ENCODE measurements at regions not wholly inside any gene's neighbourhood (a gene's known extent, or its start where the extent isn't known, plus 50 kb on each side); places are given as distances from the start of the nearest gene placed in this dataset.

DNA sequence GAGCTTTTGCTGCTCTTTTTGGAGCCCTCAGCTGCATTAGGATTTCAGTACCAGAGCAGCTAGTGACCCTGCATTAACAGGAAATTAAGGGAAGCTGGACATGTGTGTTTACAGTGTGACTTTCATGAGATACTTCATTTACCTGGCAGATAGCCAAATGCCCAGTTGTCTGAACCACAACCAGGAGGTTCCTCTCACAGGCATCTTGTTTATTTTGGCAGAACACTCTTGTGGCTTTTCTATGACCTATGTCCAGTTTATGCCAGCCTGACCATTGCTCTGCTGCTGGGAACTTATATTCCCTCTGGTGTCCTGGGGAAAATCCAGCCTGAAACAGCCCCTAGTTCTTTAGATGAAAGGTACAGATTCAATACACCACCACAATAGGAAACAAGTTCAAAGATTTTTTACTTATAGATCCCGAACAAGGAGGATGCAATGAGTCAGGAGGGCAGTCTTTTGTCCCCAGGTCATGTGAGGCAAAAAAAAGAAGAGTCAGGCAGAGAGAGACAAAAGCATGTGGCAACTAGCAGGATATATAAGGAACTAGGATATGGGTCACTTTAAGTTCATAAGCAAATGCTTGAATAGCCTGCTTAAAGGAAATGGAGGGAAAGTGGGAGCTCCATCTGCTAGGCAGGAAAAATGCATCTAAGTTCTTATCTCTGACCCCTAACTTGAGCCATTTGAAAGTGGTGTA is 379.3 kb downstream of the INSC start:
- no peak overlapping the region for H3K4me3 ChIP-seq
- no peaks in the 10 kb centered on the region for H3K36me3 ChIP-seq (replicated peaks; ENCODE audit: insufficient read depth, low read depth)
- no peak overlapping the region for H3K27ac ChIP-seq
- TF ChIP-seq CTCF (IDR thresholded peaks at IDR 0.05; ENCODE audit: poor library complexity) (no peak), EZH2phosphoT487 (IDR thresholded peaks at IDR 0.05; ENCODE audit: low read depth, severe bottlenecking, unreplicated experiment) (no peak), EZH2 (IDR thresholded peaks at IDR 0.05; ENCODE audit: borderline replicate concordance) (no peak)
- H3K9me3 ChIP-seq (ENCODE audit: low read depth), result no peaks in the 10 kb centered on the region
- WGBS (ENCODE audit: low lambda C conversion rate, missing lambda C conversion rate), result 68% methylated on average over 1 of the region's 1 CpG
- H3K9me2 ChIP-seq (replicated peaks; ENCODE audit: insufficient read depth), result no peaks in the 10 kb centered on the region
- no peaks in the 10 kb centered on the region for H3K79me2 ChIP-seq
- no peaks in the 10 kb centered on the region for H4K20me1 ChIP-seq (ENCODE audit: insufficient read depth, poor library complexity, severe bottlenecking)
- DNase-seq (ENCODE audit: low spot score), result peak; percentile 26
- peaks cover 5% of the 10 kb centered on the region for H3K4me1 ChIP-seq (ENCODE audit: insufficient read depth)
- no peak overlapping the region for H2AFZ ChIP-seq
- no peaks in the 10 kb centered on the region for H3K27me3 ChIP-seq
- no peak overlapping the region for H3K4me2 ChIP-seq

DNA sequence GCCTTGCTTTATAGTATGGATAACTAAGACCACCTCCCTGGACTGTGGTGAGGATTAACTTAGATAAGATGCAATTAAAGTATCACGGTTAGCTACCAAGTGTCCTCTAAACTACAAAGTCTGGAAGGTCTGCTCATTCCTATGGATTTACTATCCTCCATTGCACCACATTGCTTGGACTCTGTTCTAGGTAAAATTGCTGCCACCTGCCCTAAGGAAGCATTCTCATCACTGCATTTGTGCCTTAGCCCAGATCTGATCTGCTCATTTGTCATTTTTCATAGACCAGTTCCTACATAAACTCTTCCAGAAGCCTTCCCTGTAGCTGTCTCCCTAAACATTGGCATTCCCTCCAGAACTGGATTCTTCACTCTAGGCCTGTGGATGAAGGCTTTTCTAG is 380.0 kb downstream of the INSC start:
- WGBS (ENCODE audit: low lambda C conversion rate, missing lambda C conversion rate), result 31% methylated on average over 1 of the region's 1 CpG
- no peak overlapping the region for H3K4me2 ChIP-seq
- no peaks in the 10 kb centered on the region for H4K20me1 ChIP-seq (ENCODE audit: insufficient read depth, poor library complexity, severe bottlenecking)
- TF ChIP-seq CTCF (IDR thresholded peaks at IDR 0.05; ENCODE audit: poor library complexity) (no peak), EZH2 (IDR thresholded peaks at IDR 0.05; ENCODE audit: borderline replicate concordance) (no peak), EZH2phosphoT487 (IDR thresholded peaks at IDR 0.05; ENCODE audit: low read depth, severe bottlenecking, unreplicated experiment) (no peak)
- DNase-seq (ENCODE audit: low spot score), result no peak
- H3K36me3 ChIP-seq (replicated peaks; ENCODE audit: insufficient read depth, low read depth), result no peaks in the 10 kb centered on the region
- no peaks in the 10 kb centered on the region for H3K79me2 ChIP-seq
- no peaks in the 10 kb centered on the region for H3K9me2 ChIP-seq (replicated peaks; ENCODE audit: insufficient read depth)
- no peaks in the 10 kb centered on the region for H3K9me3 ChIP-seq (ENCODE audit: low read depth)
- H3K27ac ChIP-seq, result peak overlapping the region; percentile 18
- no peak overlapping the region for H3K4me3 ChIP-seq
- no peaks in the 10 kb centered on the region for H3K27me3 ChIP-seq
- peaks cover 5% of the 10 kb centered on the region for H3K4me1 ChIP-seq (ENCODE audit: insufficient read depth)
- no peak overlapping the region for H2AFZ ChIP-seq

DNA sequence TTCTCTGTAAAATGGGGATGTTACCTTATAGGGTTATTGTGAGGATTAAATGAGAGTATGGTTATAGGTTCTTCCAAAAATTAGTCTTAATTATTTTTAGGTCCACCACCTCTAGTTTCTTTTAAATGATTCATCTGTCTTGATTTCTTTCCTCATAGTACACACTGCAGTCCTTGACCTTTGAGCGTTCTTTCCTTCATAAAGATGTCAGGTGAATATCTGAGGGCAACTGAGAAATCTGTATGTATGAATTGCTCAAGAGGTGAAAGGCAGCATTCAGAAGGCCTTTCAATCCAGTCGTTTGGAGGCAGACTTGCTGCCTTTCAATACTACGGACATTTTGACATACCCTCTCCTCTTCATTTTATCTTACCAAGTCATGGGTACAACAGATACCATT is 380.7 kb downstream of the INSC start:
- no peaks in the 10 kb centered on the region for H3K36me3 ChIP-seq (replicated peaks; ENCODE audit: insufficient read depth, low read depth)
- peaks cover 5% of the 10 kb centered on the region for H3K4me1 ChIP-seq (ENCODE audit: insufficient read depth)
- H3K9me3 ChIP-seq (ENCODE audit: low read depth), result no peaks in the 10 kb centered on the region
- no peak overlapping the region for H3K27ac ChIP-seq
- WGBS (ENCODE audit: low lambda C conversion rate, missing lambda C conversion rate), result 80% methylated on average over 3 of the region's 3 CpGs
- no peak overlapping the region for H2AFZ ChIP-seq
- DNase-seq (ENCODE audit: low spot score), result no peak
- no peak overlapping the region for H3K4me3 ChIP-seq
- TF ChIP-seq EZH2 (IDR thresholded peaks at IDR 0.05; ENCODE audit: borderline replicate concordance) (no peak), CTCF (IDR thresholded peaks at IDR 0.05; ENCODE audit: poor library complexity) (no peak), EZH2phosphoT487 (IDR thresholded peaks at IDR 0.05; ENCODE audit: low read depth, severe bottlenecking, unreplicated experiment) (no peak)
- H3K79me2 ChIP-seq, result no peaks in the 10 kb centered on the region
- H3K4me2 ChIP-seq, result no peak overlapping the region
- H3K9me2 ChIP-seq (replicated peaks; ENCODE audit: insufficient read depth), result no peaks in the 10 kb centered on the region
- H4K20me1 ChIP-seq (ENCODE audit: insufficient read depth, poor library complexity, severe bottlenecking), result no peaks in the 10 kb centered on the region
- H3K27me3 ChIP-seq, result no peaks in the 10 kb centered on the region
